Stimulated activated CD4-positive, alpha-beta T cell treated with anti-CD3 and anti-CD28 coated beads, TNF-alpha, amount 100 ng/mL, for 48 hours (primary cell): ENCODE measurements at regions not wholly inside any gene's neighbourhood (a gene's known extent, or its start where the extent isn't known, plus 50 kb on each side); places are given as distances from the start of the nearest gene placed in this dataset.
"Not testable (repeated sequence)": the region's sequence is repeated elsewhere in the genome, so short reads cannot be mapped to it uniquely, and the experiment has no call there.

Source experiments
- DNase-seq, 3 donors: peaks; one replicate each; pipeline ENCODE4 v3.0.0-alpha.2; 2020; ENCODE audit warnings: low read depth in 3 of 3

DNA sequence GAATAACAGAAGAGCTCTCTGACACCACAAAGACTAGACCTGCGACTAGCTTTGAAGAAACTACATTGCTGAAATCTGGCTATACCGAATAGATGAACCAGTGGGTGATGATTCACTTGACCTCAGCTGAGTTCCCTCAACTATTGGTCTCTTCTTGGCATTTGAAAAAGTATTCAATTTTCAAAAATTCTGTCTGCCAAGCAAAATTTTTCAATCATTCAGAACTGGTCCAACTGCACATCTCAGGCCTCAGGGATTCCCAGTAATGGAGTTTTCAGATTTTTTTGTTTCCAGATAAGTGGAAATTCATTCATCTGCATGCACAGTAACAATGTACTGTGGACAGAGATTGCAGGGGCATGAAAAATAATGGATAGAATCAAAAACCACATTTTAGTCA lies 121.4 kb upstream of the NAA20 start:
- DNase-seq: no peak

DNA sequence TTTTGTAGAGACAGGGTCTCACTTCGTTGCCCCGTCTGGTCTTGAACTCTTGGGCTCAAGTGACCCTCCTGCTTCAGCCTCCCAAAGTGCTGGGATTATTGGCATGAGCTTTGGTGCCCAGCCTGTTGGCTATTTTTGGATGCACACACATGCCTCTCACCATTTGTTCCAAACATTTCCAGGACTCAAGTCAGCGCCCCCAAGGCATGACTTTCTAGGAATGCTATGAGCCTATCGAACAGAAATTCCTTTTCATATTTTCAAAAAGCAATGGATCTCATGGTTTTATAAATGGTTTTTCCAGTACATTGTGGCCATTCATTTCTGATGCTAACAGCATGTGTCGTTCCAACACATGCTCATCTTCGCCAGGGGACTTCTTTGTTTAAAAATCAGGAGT lies 119.3 kb upstream of the NAA20 start:
- DNase-seq: no peak

GRCh38 chr20:19901226-19901625 lies 115.9 kb upstream of the NAA20 start:
- no peak for DNase-seq

- no peak for DNase-seq
Observed at GRCh38 chr20:19903168-19903811, 113.9 kb upstream of the NAA20 start.

GRCh38 chr20:19907326-19908056 lies 109.7 kb upstream of the NAA20 start:
- DNase-seq: no peak

DNA sequence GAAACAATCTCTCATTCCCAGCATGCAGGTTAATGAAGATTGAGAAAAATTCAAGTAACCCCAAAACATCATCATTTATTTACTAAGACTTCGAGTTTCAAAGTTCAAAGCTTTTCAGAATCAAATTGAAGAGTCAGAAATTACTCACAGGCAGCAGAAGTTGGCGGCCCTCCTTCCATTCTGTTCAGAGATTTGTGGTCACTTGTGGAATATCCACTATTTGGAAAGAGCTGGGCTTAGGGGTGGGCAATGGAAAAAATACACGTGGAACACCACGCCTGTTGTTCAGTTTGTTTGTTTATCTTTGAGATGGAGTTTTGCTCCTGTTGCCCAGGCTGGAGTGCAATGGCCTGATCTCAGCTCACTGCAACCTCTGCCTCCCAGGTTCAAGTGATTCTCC lies 108.6 kb upstream of the NAA20 start:
- no peak for DNase-seq

- DNase-seq: no peak
Observed at GRCh38 chr20:19909725-19910124, 107.4 kb upstream of the NAA20 start.

DNA sequence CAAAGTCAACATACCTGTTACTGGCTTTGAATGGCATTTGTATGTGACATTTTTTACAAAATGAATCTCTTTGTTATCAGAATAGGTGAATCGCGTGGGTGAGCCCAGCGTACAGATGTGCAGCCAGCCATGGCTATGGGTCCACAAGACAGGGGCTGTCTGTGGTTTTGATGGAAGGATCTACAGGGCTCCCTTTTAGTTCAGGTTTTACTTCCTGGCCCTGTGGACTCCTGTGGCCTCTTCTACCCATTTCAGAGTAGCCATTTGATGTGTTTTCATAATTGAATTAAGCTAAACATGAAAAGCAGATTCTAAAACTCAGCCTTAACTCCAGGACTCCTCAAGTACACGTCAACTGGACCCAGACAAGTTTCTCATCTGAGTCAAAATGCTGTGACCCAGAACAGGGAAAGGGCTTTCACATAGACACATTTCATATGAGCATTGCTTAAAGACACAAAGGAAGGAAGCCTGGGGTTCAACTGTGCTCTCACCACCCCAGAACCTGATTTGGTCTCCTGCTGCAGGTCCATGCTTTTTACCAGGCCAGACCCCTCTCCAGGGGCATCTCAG lies 105.3 kb upstream of the NAA20 start:
- no peak for DNase-seq

GRCh38 chr20:19913349-19913748 lies 103.8 kb upstream of the NAA20 start:
- DNase-seq: no peak

GRCh38 chr20:19913927-19914614 lies 103.1 kb upstream of the NAA20 start:
- DNase-seq: no peak

DNA sequence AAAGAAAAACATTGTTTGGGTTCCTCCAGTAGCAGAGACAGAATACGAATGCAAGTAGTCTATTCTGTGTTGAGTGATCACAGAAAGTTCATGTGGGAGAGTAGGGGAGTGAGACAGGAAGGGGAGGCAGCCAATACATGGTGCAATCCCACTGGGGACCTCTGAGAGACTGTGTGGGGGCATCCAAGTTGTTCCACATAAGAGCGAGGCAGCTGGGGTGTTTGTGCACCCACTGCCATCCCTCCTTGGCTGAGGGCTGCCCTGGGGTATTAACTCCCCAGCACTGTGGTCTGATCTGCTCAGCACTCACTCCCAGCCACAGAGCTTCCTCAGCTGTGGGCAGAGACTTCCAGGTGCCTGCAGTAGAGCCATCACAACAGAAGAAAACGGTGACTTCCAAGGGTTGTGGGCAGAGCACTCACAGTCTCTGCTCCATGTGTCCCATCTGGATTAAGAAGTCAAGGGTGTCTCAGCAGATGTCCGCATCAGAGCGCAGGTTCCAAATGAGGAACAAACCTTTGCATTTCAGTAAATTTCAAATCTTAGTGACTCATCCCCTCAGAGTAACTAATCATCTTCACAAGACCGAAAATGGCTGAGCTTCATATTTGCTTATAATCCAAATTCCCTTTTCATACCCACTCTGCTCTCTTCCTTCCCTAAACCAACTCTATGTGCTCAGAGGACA lies 101.9 kb upstream of the NAA20 start:
- DNase-seq: no peak

- DNase-seq: no peak
Observed at GRCh38 chr20:19916531-19917485, 100.4 kb upstream of the NAA20 start.

DNA sequence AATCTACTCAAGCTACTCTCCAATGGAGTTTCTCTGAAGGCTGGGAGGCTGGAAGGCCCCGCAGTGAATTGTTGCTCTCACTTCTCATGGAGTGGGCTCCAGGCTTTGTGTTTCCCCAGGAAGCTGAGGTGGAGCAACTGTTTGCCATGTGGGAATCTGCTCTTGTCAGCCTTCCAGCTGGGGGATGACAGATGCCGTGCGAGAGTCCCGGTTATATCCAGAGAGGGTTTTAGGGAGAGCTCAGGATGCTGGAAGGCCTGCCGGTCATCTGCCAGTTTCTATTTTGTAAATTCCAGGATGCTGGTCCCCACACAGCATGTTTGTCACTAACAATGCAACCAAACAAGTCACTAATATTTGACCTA lies 98.2 kb upstream of the NAA20 start:
- DNase-seq: no peak

DNA sequence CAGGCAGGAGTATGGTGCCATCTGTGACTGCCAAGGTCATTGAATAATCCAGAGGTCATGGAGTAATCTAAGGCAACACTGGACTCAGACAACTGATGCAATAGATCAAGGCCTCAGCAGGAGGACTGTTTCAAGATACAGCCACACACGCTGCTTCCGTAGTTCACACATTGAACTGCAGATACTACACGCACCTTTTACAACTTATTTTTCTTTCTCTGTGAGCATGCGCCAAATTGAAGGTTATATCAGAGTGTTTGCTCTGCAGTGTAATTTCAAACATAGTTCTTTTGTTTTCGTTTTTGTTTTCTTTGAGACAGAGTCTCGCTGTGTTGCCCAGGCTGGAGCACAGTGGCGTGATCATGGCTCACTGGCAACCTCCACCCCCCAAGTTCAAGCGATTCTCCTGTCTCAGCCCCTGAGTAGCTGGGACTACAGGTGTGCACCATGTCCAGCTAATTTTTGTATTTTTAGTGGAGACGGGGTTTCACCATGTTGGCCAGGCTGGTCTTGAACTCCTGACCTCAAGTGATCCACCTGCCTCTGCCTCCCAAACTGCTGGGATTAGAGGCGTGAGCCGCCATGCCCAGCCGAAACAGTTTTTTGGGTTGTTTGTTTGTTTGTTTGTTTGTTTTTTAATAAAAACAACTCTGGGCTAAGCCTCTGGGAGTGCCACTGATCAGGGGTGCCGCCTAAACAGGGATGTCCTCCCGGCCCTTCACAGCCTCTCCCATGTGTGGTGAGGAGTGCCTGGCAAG lies 96.6 kb upstream of the NAA20 start:
- DNase-seq: no peak

DNA sequence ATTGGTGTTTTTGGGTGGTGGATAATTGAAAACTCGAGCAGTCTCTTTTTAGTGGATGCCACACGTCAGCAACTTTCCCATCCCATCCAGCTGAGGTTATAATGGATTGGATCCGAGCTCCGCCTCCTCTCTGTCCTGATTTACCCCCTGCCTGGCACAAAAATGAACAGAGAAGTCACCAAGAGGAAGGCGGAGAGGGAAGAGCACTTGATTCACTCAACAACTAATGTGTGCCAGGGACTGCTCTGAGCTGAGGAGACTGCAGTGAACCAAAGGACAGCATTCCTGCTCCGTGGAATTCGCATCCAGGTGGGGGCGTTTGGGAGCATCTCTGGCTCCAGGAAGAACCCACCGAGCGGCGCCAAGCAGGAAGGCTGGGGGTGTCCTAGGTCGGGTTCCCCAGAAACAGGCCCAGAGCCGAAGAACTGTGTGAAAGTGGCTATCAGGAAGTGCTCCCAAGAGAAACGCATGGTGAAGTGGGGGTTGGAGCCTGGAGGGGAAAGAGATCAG lies 95.8 kb upstream of the NAA20 start:
- no peak for DNase-seq

DNA sequence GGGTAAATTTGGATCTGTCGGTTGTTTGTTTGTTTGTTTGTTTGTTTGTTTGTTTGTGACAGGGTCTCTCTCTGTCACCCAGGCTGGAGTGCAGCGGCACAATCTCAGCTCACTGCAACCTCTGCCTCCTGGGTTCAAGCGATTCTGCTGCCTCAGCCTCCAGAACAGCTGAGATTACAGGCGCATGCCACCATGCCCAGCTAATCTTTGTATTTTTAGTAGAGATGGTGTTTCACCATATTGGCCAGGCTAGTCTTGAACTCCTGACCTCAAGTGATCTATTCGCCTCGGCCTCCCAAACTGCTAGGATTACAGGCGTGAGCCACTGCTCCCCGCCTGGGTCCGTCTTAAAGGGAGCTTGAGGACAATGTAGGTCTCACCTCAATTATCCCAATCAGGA lies 95.3 kb upstream of the NAA20 start:
- DNase-seq: not testable (repeated sequence)

- no peak for DNase-seq
Observed at GRCh38 chr20:19922716-19923115, 94.4 kb upstream of the NAA20 start.

GRCh38 chr20:19923762-19924161 lies 93.4 kb upstream of the NAA20 start:
- no peak for DNase-seq

DNA sequence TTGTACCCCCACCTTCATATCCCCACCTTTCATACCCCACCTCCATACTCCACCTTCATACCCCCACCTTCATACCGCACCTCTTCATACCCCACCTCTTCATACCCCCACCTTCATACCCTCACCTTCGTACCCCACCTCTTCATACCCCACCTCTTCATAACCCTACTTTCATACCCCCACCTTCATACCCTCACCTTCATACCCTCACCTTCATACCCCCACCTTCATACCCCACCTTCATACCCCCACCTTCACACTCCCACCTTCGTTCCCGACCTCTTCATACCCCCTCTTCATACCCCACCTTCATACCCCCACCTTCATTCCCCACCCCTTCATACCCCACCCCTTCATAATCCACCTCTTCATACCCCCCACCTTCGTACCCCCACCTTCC lies 92.9 kb upstream of the NAA20 start:
- no peak for DNase-seq

DNA sequence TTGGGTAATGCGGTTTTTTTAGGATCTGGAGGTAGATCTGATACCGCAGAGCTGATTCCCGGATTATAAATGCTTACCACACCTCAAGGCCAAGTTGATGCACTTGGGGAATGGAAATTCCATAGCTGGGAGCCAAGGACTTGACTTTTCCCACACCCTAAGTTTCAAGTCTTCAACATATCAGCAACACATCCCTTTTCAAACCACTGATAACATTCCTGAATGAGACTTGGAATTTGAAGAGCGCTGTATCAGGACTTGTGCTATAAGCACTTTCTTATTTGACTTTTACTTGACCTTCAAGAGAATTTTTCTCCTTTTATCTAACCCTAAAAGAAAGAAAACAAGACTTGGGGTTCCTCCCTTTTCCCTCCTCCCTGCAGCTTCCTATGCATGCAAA lies 90.6 kb upstream of the NAA20 start:
- DNase-seq: no peak
